ACC112 (cell line): ENCODE measurements at regions not wholly inside any gene's neighbourhood (a gene's known extent, or its start where the extent isn't known, plus 50 kb on each side); places are given as distances from the start of the nearest gene placed in this dataset.

Experiments used
- H2AFZ ChIP-seq: fragments of 200-600 bp; sonication (generic); one replicate; pipeline ENCODE4 v1.6.0; 2017; ENCODE audit warnings: antibody characterized with exemption, low read length; ENCODE audit not compliant: unreplicated experiment
- H3K27ac ChIP-seq: fragments of 200-600 bp; sonication (generic); 2 replicates; pipeline ENCODE4 v1.5.1; 2014; ENCODE audit warnings: low read depth, mild to moderate bottlenecking, antibody characterized with exemption, low read length, moderate library complexity
- H3K27me3 ChIP-seq: fragments of 200-600 bp; sonication (generic); 2 replicates; pipeline ENCODE4 v1.6.1; 2014; ENCODE audit warnings: mild to moderate bottlenecking, antibody characterized with exemption, low read length, moderate library complexity, mixed read lengths; ENCODE audit not compliant: insufficient read depth
- H3K36me3 ChIP-seq: fragments of 200-600 bp; sonication (generic); 2 replicates; pipeline ENCODE4 v1.6.1; 2016; ENCODE audit warnings: mild to moderate bottlenecking, antibody characterized with exemption, low read length, moderate library complexity, mixed read lengths; ENCODE audit not compliant: insufficient read depth
- H3K4me1 ChIP-seq: fragments of 200-600 bp; sonication (generic); one replicate; pipeline ENCODE4 v1.6.1; 2016; ENCODE audit warnings: low read length, mixed read lengths; ENCODE audit not compliant: insufficient read depth, unreplicated experiment, control insufficient read depth
- H3K4me3 ChIP-seq: fragments of 200-600 bp; sonication (generic); 2 replicates; pipeline ENCODE4 v1.5.1; 2014; ENCODE audit warnings: mild to moderate bottlenecking, low read depth, low read length
- H3K79me2 ChIP-seq: fragments of 200-600 bp; sonication (generic); one replicate; pipeline ENCODE4 v1.6.0; 2016; ENCODE audit warnings: low read length; ENCODE audit not compliant: control insufficient read depth, unreplicated experiment, insufficient read depth

GRCh38 chr6:56864171-56864616 is 90.7 kb upstream of the BEND6 start:
- Histone ChIP-seq H2AFZ (no peak overlapping the region), H3K79me2 (peaks cover 22% of the 10 kb centered on the region), H3K27ac (peak overlapping the region; percentile 92), H3K4me3 (no peak overlapping the region), H3K4me1 (peaks cover 91% of the 10 kb centered on the region), H3K36me3 (no peaks in the 10 kb centered on the region), H3K27me3 (no peaks in the 10 kb centered on the region)

DNA sequence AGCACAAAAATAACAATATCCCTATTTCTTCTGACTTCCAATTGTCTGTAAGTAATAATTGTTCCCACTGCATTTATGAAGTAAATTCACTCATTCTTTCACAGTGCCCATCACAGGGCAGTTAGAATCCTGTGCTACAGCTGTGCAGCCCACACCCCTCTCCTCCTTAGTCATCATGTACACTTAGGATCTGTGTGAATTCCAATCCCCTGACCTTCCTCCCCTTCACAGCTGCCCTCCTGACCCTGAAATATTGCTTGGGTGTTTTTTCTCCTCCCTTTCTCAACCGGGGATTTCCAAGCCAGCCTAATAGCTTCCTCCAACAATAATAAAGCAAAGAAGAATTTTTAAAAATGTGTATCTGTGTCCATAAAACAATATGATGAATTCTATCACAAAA is 91.5 kb upstream of the BEND6 start:
- H3K4me1 ChIP-seq = peaks cover 85% of the 10 kb centered on the region
- no peaks in the 10 kb centered on the region for H3K27me3 ChIP-seq
- H3K79me2 ChIP-seq = peaks cover 25% of the 10 kb centered on the region
- no peak overlapping the region for H2AFZ ChIP-seq
- peak overlapping the region; percentile 26; the same call in 1 of the 2 replicates for H3K4me3 ChIP-seq
- no peaks in the 10 kb centered on the region for H3K36me3 ChIP-seq
- H3K27ac ChIP-seq = peak overlapping the region; percentile 92

GRCh38 chr6:56862415-56863175 is 92.3 kb upstream of the BEND6 start:
- peaks cover 29% of the 10 kb centered on the region for H3K79me2 ChIP-seq
- peaks cover 78% of the 10 kb centered on the region for H3K4me1 ChIP-seq
- H2AFZ ChIP-seq = no peak overlapping the region
- no peaks in the 10 kb centered on the region for H3K27me3 ChIP-seq
- H3K27ac ChIP-seq = peak overlapping the region; percentile 92
- no peaks in the 10 kb centered on the region for H3K36me3 ChIP-seq
- peak overlapping the region; percentile 26 for H3K4me3 ChIP-seq

DNA sequence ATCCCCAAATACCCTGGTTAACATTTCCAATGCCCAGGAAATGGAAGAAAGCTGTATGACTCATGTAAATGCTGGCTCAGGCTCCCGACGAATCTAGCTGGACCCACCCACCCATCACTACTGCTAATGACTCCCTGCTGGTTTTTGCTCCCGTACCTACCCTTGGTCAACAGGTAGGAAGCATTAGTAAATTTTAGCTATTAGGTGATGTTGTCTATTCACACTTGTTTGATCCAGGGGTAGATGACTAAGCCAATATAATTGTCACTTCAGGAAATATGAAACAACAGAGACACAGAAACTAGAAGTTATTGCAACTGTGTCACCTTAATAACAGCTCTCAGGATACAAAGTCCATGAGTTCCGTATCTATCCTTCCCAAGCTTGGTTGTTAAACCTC is 94.4 kb upstream of the BEND6 start:
- Histone ChIP-seq H3K79me2 (peaks cover 33% of the 10 kb centered on the region), H3K4me3 (0 out of 2 replicates have a peak overlapping the region, but pooled peaks have one; percentile 2), H3K4me1 (peaks cover 63% of the 10 kb centered on the region), H3K27me3 (no peaks in the 10 kb centered on the region), H3K36me3 (no peaks in the 10 kb centered on the region), H2AFZ (no peak overlapping the region), H3K27ac (no peak overlapping the region)

DNA sequence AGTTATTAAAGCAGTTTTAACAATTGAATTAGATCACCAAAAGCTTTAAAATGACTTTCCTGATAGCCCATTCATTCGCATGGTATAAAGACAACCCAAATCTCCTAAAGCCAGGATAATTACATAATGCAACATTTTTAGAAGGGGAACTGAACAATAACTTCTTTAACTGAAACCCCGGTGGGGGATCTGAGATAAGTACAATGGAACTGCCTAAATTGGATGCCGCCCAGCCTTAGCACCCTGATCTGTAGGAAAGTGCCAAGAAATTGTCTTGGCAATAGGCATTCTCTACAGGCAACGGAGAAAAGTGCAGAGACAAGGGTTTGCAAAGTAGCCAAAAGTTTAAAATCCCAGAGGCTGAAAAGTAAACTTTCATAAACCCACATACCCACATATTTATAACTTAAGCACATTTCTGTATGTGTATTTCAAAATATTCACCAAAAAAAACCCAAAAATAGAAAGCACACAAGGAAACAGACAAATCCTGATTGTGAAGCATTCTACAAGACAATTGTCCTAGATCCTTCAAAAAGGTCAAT is 98.8 kb upstream of the BEND6 start:
- H3K4me1 ChIP-seq = peaks cover 30% of the 10 kb centered on the region
- H2AFZ ChIP-seq = no peak overlapping the region
- H3K27ac ChIP-seq = no peak overlapping the region
- H3K27me3 ChIP-seq = no peaks in the 10 kb centered on the region
- H3K36me3 ChIP-seq = no peaks in the 10 kb centered on the region
- H3K4me3 ChIP-seq = no peak overlapping the region
- peaks cover 33% of the 10 kb centered on the region for H3K79me2 ChIP-seq

- H3K79me2 ChIP-seq = peaks cover 46% of the 10 kb centered on the region
- peaks cover 31% of the 10 kb centered on the region for H3K4me1 ChIP-seq
- no peak overlapping the region for H2AFZ ChIP-seq
- no peak overlapping the region for H3K4me3 ChIP-seq
- no peaks in the 10 kb centered on the region for H3K36me3 ChIP-seq
- no peaks in the 10 kb centered on the region for H3K27me3 ChIP-seq
- H3K27ac ChIP-seq = no peak overlapping the region
Measured at GRCh38 chr6:56854086-56854485, 100.8 kb upstream of the BEND6 start.

DNA sequence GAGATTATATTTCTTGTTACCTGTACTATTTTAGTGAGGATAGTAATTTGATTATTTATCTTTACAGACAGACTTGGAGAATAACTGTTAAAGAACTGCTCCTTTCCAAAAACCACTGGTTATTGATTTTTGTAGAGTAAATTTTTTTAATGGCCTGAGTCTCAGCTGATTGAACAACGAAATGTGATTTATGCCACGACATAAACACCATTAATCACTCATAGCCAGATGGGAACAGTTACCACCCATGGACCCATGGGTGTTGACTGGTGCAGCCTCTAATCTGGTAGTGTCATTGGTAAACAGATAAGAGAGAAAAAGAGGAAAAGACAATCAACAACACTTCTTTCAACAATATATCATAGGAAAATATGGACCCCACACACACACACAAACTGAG is 101.4 kb upstream of the BEND6 start:
- Histone ChIP-seq H3K27me3 (no peaks in the 10 kb centered on the region), H3K4me1 (peaks cover 32% of the 10 kb centered on the region), H3K79me2 (peaks cover 46% of the 10 kb centered on the region), H2AFZ (no peak overlapping the region), H3K36me3 (no peaks in the 10 kb centered on the region), H3K4me3 (no peak overlapping the region), H3K27ac (no peak overlapping the region)

DNA sequence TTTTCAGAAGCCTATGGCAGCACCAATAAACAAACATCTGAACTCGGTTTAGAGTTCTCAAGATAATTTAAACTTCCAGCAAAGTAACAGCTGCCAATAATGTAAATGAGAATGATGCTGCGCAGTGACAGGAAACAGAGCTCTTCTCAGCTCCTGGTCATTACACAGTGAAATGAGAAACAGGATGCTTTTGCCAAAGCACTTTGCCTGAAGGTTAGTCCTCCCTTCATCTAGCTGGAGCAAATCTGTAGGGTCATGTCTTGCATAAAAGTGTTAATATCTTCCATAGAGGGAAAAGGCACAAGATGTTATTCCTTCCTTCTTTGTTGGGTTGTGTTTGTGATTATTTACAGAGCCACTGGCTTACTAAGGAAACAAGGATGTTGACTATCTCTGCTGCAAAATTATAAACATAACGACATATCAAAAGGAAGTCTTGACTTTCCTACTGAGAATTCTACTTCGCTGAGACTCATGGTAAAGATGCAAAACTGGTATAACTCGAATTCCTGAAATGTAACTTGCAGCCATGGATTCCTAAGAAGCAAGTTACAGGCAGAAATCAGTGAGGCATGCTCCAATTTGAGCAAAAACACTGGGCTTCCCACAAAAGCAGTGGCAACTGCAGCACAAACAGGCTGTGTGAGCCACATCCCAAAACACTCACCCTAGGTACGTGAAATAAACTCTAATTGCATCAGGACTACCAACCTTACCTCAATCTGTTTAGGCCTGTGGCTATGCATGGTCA is 102.5 kb upstream of the BEND6 start:
- Histone ChIP-seq H3K4me3 (peak overlapping the region; percentile 87), H3K36me3 (no peaks in the 10 kb centered on the region), H3K27ac (peak overlapping the region; percentile 82), H3K79me2 (peaks cover 52% of the 10 kb centered on the region), H2AFZ (peak overlapping the region; percentile 43), H3K27me3 (no peaks in the 10 kb centered on the region), H3K4me1 (peaks cover 41% of the 10 kb centered on the region)

DNA sequence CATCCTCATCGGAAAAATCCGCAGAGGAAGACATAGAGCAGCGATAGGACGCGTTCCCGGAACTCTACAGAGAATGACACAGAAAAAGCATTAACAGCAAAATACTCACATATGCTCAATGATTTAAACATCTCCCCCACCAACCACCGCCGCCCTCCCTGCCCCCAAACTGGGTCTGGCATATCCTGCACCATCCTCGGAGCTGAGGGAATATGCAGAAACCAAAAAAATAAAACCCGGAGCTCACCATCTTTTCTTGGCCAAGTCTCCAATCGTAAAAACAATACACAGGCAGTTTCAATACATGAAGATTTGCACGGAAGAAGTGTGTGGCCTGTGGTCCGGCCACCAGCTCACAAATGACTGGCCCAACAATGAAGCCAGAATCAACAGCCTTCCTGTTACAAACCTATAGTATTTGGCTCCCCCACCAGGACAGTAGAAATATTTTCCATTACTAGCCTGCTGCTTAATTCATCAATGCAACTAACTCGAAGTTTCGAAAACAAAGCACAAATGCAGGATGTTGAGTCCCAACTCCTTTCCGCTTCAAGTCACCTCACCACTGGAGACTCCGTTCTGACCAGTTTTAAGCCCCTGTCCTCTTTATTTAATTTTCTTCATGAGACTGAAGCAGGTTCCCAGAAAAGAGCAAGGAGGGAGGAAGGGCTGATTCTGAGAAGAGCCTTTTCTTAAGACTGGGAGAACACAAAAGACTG is 103.2 kb upstream of the BEND6 start:
- Histone ChIP-seq H3K36me3 (no peaks in the 10 kb centered on the region), H3K79me2 (peaks cover 58% of the 10 kb centered on the region), H3K4me3 (peak overlapping the region; percentile 87), H2AFZ (peak overlapping the region; percentile 76), H3K27me3 (no peaks in the 10 kb centered on the region), H3K27ac (peak overlapping the region; percentile 82), H3K4me1 (peaks cover 43% of the 10 kb centered on the region)

GRCh38 chr6:56851074-56851473 is 103.8 kb upstream of the BEND6 start:
- no peaks in the 10 kb centered on the region for H3K36me3 ChIP-seq
- H3K4me1 ChIP-seq = peaks cover 41% of the 10 kb centered on the region
- H2AFZ ChIP-seq = peak overlapping the region; percentile 76
- H3K27me3 ChIP-seq = no peaks in the 10 kb centered on the region
- H3K79me2 ChIP-seq = peaks cover 60% of the 10 kb centered on the region
- peak overlapping the region; percentile 82 for H3K27ac ChIP-seq
- H3K4me3 ChIP-seq = peak overlapping the region; percentile 87
